ENCODE measurements at regions not wholly inside any gene's neighbourhood (a gene's known extent, or its start where the extent isn't known, plus 50 kb on each side); places are given as distances from the start of the nearest gene placed in this dataset.
"Not testable (repeated sequence)": the region's sequence is repeated elsewhere in the genome, so short reads cannot be mapped to it uniquely, and the experiment has no call there.

DNA sequence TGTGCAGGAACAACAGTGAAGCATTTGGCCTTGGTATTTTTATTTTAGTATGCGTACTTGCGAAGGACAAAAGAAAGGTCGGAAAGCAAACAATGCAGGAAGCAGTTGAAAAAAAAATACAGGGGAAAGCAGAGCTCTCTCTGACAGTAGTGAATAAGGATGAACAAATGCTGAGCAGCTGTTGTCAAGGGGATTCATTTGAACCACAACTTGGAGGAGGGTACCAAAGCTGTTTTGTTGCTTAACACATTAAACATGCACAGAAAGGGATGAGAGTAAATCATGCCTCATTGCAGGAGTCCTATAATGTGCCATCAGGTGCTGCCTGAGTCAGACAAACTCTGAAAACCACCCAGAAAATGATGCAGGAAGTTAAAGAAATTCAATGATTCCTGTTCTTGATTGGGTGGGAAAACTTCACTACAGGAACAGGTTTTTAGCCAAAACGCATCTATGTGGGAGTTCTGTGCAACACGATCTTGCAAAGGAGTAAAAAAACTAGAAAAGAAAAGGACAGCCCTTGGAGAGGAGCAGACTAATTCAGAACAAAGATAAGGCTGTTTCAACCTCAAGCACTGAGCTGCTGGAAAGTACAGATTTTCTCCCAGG lies 2113.5 kb downstream of the LRRC4C start:
- no peak for DNase-seq (ENCODE audit: extremely low spot score, unreplicated experiment)
- H3K9me3 Mint-ChIP-seq = no peaks in the 10 kb centered on the region
- TF ChIP-seq, protein P1, sequence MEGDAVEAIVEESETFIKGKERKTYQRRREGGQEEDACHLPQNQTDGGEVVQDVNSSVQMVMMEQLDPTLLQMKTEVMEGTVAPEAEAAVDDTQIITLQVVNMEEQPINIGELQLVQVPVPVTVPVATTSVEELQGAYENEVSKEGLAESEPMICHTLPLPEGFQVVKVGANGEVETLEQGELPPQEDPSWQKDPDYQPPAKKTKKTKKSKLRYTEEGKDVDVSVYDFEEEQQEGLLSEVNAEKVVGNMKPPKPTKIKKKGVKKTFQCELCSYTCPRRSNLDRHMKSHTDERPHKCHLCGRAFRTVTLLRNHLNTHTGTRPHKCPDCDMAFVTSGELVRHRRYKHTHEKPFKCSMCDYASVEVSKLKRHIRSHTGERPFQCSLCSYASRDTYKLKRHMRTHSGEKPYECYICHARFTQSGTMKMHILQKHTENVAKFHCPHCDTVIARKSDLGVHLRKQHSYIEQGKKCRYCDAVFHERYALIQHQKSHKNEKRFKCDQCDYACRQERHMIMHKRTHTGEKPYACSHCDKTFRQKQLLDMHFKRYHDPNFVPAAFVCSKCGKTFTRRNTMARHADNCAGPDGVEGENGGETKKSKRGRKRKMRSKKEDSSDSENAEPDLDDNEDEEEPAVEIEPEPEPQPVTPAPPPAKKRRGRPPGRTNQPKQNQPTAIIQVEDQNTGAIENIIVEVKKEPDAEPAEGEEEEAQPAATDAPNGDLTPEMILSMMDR (conservative IDR thresholded peaks at IDR 0.05) = no peak
- H3K27ac Mint-ChIP-seq = no peak overlapping the region
- H3K4me1 Mint-ChIP-seq (ENCODE audit: unreplicated experiment) = peaks cover 9% of the 10 kb centered on the region
- no peaks in the 10 kb centered on the region for H3K27me3 Mint-ChIP-seq
- H3K4me3 Mint-ChIP-seq = no peak overlapping the region
- no peaks in the 10 kb centered on the region for H3K36me3 Mint-ChIP-seq

DNA sequence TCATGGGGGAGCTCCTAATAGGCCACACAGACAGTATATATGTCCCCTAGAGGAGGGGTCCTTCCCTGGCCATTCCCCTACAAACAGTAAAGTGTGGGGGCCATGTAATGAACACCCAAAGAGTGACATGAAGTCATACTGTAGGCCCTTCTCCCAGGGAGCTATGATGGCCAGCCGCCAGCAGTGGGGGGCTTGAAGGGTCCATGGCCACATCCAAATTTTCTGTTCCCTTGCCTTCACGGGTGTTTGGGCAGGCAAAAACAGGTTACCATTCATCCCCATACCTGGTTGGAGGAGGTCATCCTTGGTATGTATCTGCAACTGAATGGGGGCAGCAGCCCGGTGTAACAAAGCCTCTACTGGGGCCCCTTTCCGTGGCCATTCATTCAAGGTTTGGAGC lies 2118.0 kb downstream of the LRRC4C start:
- H3K27me3 Mint-ChIP-seq = no peaks in the 10 kb centered on the region
- H3K4me3 Mint-ChIP-seq = no peak overlapping the region
- no peaks in the 10 kb centered on the region for H3K36me3 Mint-ChIP-seq
- H3K4me1 Mint-ChIP-seq (ENCODE audit: unreplicated experiment) = peaks cover 9% of the 10 kb centered on the region
- H3K9me3 Mint-ChIP-seq = peaks cover 7% of the 10 kb centered on the region
- no peak for DNase-seq (ENCODE audit: extremely low spot score, unreplicated experiment)
- H3K27ac Mint-ChIP-seq = no peak overlapping the region
- TF ChIP-seq, protein P1 (conservative IDR thresholded peaks at IDR 0.05) = no peak

- H3K27me3 Mint-ChIP-seq; H3K9me3 Mint-ChIP-seq; H3K4me3 Mint-ChIP-seq; DNase-seq (ENCODE audit: extremely low spot score, unreplicated experiment); H3K27ac Mint-ChIP-seq; H3K36me3 Mint-ChIP-seq; H3K4me1 Mint-ChIP-seq (ENCODE audit: unreplicated experiment): not testable (repeated sequence)
Observed at GRCh38 chr11:39333006-39333405, 2126.4 kb downstream of the LRRC4C start.

- TF ChIP-seq, protein P1 (conservative IDR thresholded peaks at IDR 0.05) = no peak
- H3K4me1 Mint-ChIP-seq (ENCODE audit: unreplicated experiment) = no peaks in the 10 kb centered on the region
- no peak for DNase-seq (ENCODE audit: extremely low spot score, unreplicated experiment)
- H3K36me3 Mint-ChIP-seq = no peaks in the 10 kb centered on the region
- H3K9me3 Mint-ChIP-seq = no peaks in the 10 kb centered on the region
- H3K27me3 Mint-ChIP-seq = no peaks in the 10 kb centered on the region
- no peak overlapping the region for H3K4me3 Mint-ChIP-seq
- no peak overlapping the region for H3K27ac Mint-ChIP-seq
Observed at GRCh38 chr11:39327302-39327701, 2132.2 kb downstream of the LRRC4C start.

- H3K4me1 Mint-ChIP-seq (ENCODE audit: unreplicated experiment); DNase-seq (ENCODE audit: extremely low spot score, unreplicated experiment); H3K27me3 Mint-ChIP-seq; H3K9me3 Mint-ChIP-seq; H3K27ac Mint-ChIP-seq; H3K4me3 Mint-ChIP-seq; H3K36me3 Mint-ChIP-seq: not testable (repeated sequence)
Observed at GRCh38 chr11:39311888-39312287, 2147.6 kb downstream of the LRRC4C start.

DNA sequence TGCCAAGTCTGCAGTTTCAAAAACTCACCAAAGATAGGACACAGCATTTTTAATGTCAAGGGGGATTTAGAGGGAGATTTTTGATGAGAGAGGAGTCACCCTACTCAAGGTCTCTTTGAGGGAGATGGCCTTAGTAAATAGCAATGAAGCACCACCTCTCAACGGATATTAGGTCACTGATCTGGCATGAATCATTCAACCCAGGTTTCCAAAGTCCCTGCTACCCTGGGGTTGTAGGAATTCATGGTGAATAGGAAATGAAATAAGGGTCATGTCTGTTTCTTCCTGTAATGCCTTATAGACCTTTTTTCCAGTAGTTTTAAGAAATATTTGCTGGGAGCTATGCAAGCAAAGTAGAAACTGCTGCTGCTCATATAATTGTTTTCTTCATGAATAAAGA lies 2154.9 kb downstream of the LRRC4C start:
- DNase-seq (ENCODE audit: extremely low spot score, unreplicated experiment) = no peak
- Mint-ChIP-seq H3K4me3 (no peak overlapping the region), H3K36me3 (no peaks in the 10 kb centered on the region), H3K4me1 (ENCODE audit: unreplicated experiment) (peaks cover 4% of the 10 kb centered on the region), H3K27me3 (no peaks in the 10 kb centered on the region), H3K9me3 (no peaks in the 10 kb centered on the region), H3K27ac (no peak overlapping the region)
- TF ChIP-seq, protein P1 (conservative IDR thresholded peaks at IDR 0.05) = no peak

DNA sequence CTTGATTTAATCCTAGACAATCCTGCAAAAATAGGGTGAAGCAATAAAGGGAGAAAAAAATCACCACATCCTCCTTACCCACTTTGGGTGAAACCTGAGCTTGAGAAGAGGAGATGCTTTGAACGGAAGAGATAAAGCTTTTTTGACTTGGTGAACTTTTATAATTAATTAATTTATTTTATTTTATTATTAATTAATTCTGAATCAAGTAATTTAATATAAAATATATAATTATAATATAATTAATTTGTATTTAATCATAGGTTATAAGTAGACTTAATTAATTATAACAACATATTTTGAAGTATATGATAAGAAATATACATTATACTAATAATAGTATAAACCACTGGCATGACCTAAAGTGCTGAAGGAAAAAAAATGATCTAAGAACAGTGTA lies 2164.8 kb downstream of the LRRC4C start:
- TF ChIP-seq, protein P1 (conservative IDR thresholded peaks at IDR 0.05) = no peak
- Mint-ChIP-seq H3K9me3 (peaks cover 14% of the 10 kb centered on the region), H3K27me3 (no peaks in the 10 kb centered on the region), H3K27ac (no peak overlapping the region), H3K36me3 (no peaks in the 10 kb centered on the region), H3K4me3 (no peak overlapping the region), H3K4me1 (ENCODE audit: unreplicated experiment) (no peaks in the 10 kb centered on the region)
- DNase-seq (ENCODE audit: extremely low spot score, unreplicated experiment) = no peak
